Activated CD8-positive, alpha-beta memory T cell treated with anti-CD3 and anti-CD28 coated beads, Interleukin-2, amount 50 U/mL, for 24 hours (primary cell): ENCODE measurements at regions not wholly inside any gene's neighbourhood (a gene's known extent, or its start where the extent isn't known, plus 50 kb on each side); places are given as distances from the start of the nearest gene placed in this dataset.

Experiments used
- DNase-seq: peaks from one replicate; pipeline ENCODE4 v3.0.0-alpha.2; 2020; ENCODE audit errors: extremely low read depth

- no peak for DNase-seq
These were observed 52.2 kb upstream of the SLC6A11 start for GRCh38 chr3:10763817-10764258.

- no peak for DNase-seq
These were observed 51.6 kb upstream of the SLC6A11 start for GRCh38 chr3:10764259-10765051.

GRCh38 chr3:10766049-10766705, 49.9 kb upstream of the SLC6A11 start:
- DNase-seq = no peak
